ENCODE measurements at regions not wholly inside any gene's neighbourhood (a gene's known extent, or its start where the extent isn't known, plus 50 kb on each side); places are given as distances from the start of the nearest gene placed in this dataset.

DNA sequence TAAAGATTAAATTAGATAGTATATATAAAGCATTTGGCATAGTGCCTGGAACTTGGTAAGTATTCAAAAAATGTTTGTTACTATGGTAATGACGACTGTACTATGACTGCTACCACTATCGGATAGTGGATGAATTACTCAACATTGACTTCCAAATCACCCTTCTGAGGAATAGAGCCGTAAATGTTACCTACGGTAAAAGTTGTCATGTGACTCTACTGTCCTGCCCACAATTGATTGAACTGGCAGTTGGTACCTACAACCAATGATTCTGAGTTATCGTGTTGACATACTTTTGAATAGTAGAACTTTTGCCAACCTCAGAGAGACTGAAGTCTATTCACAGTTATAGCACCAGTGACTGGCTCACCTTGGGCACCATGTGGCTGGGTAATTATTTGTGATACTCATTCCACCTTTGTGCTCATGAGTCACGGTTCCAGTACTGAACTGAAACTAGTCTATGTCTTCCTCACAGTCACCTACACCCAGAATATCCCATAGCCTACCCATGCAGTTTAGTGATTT, 185.5 kb upstream of the PITX2 start:
- TF ChIP-seq, protein P1, sequence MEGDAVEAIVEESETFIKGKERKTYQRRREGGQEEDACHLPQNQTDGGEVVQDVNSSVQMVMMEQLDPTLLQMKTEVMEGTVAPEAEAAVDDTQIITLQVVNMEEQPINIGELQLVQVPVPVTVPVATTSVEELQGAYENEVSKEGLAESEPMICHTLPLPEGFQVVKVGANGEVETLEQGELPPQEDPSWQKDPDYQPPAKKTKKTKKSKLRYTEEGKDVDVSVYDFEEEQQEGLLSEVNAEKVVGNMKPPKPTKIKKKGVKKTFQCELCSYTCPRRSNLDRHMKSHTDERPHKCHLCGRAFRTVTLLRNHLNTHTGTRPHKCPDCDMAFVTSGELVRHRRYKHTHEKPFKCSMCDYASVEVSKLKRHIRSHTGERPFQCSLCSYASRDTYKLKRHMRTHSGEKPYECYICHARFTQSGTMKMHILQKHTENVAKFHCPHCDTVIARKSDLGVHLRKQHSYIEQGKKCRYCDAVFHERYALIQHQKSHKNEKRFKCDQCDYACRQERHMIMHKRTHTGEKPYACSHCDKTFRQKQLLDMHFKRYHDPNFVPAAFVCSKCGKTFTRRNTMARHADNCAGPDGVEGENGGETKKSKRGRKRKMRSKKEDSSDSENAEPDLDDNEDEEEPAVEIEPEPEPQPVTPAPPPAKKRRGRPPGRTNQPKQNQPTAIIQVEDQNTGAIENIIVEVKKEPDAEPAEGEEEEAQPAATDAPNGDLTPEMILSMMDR (IDR thresholded peaks at IDR 0.05) = no peak
- no peak for TF ChIP-seq EP300 (IDR thresholded peaks at IDR 0.05)
